Astrocyte (in vitro differentiated cells and primary cell): ENCODE measurements at regions not wholly inside any gene's neighbourhood (a gene's known extent, or its start where the extent isn't known, plus 50 kb on each side); places are given as distances from the start of the nearest gene placed in this dataset.
A peak's percentile ranks its signal among the peaks of the same experiment; 100 is the strongest.

ENCODE experiments used
- DNase-seq: peaks from one replicate; pipeline ENCODE4 v3.0.0-alpha.2; 2010; ENCODE audit warnings: low read depth
- FAIRE-seq: peaks from 2 replicates; lab custom pipeline; 2011; peaks lifted over from hg19 to GRCh38; lab: Jason Lieb, UNC
- H2AFZ ChIP-seq: 2 replicates; pipeline ENCODE4 v1.6.0; 2012; ENCODE audit warnings: low read depth, low read length, inconsistent platforms
- H3K27ac ChIP-seq: 2 replicates; pipeline ENCODE4 v1.5.1; 2011; ENCODE audit warnings: low read depth, low read length, inconsistent platforms
- H3K27me3 ChIP-seq: 2 replicates; pipeline ENCODE4 v1.6.0; 2011; ENCODE audit warnings: low read length, inconsistent platforms; ENCODE audit not compliant: insufficient read depth
- H3K36me3 ChIP-seq: 2 replicates; pipeline ENCODE4 v1.5.1; 2011; ENCODE audit warnings: low read length, inconsistent platforms; ENCODE audit not compliant: insufficient read depth
- H3K4me1 ChIP-seq: 2 replicates; pipeline ENCODE4 v1.5.1; 2011; ENCODE audit warnings: low read length, inconsistent platforms; ENCODE audit not compliant: insufficient read depth
- H3K4me2 ChIP-seq: 2 replicates; pipeline ENCODE4 v1.6.0; 2012; ENCODE audit warnings: low read length, inconsistent platforms
- H3K4me3 ChIP-seq: 2 replicates; pipeline ENCODE4 v1.5.1; 2011; ENCODE audit warnings: low read depth, mild to moderate bottlenecking, low read length, inconsistent platforms; ENCODE audit not compliant: insufficient read depth
- H3K79me2 ChIP-seq: 2 replicates; pipeline ENCODE4 v1.6.0; 2012; ENCODE audit warnings: mild to moderate bottlenecking, low read length, inconsistent platforms; ENCODE audit not compliant: insufficient read depth
- H3K9ac ChIP-seq: 2 replicates; pipeline ENCODE4 v1.6.0; 2012; ENCODE audit warnings: mild to moderate bottlenecking, low read length, inconsistent platforms
- H3K9me3 ChIP-seq: 2 replicates; pipeline ENCODE4 v1.5.1; 2012; ENCODE audit warnings: low read depth, mild to moderate bottlenecking, low read length, inconsistent platforms; ENCODE audit not compliant: insufficient read depth
- H4K20me1 ChIP-seq: 2 replicates; pipeline ENCODE4 v1.6.0; 2012; ENCODE audit warnings: low read length, inconsistent platforms; ENCODE audit not compliant: insufficient read depth
- H3K27ac Mint-ChIP-seq: one replicate; pipeline ENCODE4 v1.8.0; 2021; ENCODE audit warnings: mild to moderate bottlenecking, mixed read lengths; ENCODE audit not compliant: unreplicated experiment
- H3K27me3 Mint-ChIP-seq: one replicate; pipeline ENCODE4 v1.8.0; 2021; ENCODE audit warnings: low read depth, mixed read lengths; ENCODE audit not compliant: unreplicated experiment
- H3K36me3 Mint-ChIP-seq: one replicate; pipeline ENCODE4 v1.8.0; 2021; ENCODE audit warnings: low read depth, mixed read lengths; ENCODE audit not compliant: unreplicated experiment
- H3K4me1 Mint-ChIP-seq: one replicate; pipeline ENCODE4 v1.8.0; 2021; ENCODE audit warnings: low read depth, mixed read lengths; ENCODE audit not compliant: unreplicated experiment
- H3K4me3 Mint-ChIP-seq: one replicate; pipeline ENCODE4 v1.8.0; 2021; ENCODE audit warnings: mild to moderate bottlenecking, moderate library complexity, mixed read lengths; ENCODE audit not compliant: unreplicated experiment
- H3K9me3 Mint-ChIP-seq: one replicate; pipeline ENCODE4 v1.8.0; 2021; ENCODE audit warnings: mild to moderate bottlenecking, mixed read lengths; ENCODE audit not compliant: unreplicated experiment
- EZH2 ChIP-seq: IDR thresholded peaks from 2 replicates; pipeline ENCODE4 v1.6.1; 2012; ENCODE audit warnings: mild to moderate bottlenecking, low read length, inconsistent platforms; ENCODE audit not compliant: insufficient read depth
- TF ChIP-seq, protein P1 (sequence below): IDR thresholded peaks from 2 replicates; pipeline ENCODE4 v1.5.1; 2011; ENCODE audit warnings: low read depth, mild to moderate bottlenecking, inconsistent platforms, low read length, moderate library complexity; ENCODE audit not compliant: insufficient read depth

DNA sequence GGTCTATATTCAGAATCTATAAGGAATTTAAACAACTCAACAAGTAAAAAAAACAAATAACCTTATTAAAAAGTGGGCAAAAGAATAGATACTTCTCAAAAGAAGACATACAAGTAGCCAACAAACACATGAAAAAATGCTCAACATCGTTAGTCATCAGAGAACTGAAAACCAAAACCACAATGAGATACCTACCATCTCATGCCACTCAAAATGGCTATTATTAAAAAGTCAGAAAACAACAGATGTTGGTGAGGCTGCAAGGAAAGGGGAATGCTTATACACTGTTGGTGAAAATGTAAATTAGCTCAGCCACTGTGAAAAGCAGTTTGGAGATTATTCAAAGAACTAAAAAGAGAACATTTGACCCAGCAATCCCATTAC, 201.6 kb downstream of the QDPR start:
- Mint-ChIP-seq H3K9me3 (peaks cover 1% of the 10 kb centered on the region), H3K27me3 (no peaks in the 10 kb centered on the region), H3K36me3 (no peaks in the 10 kb centered on the region), H3K4me1 (peaks cover 11% of the 10 kb centered on the region), H3K27ac (peak overlapping the region; percentile 42), H3K4me3 (no peak overlapping the region)
- Histone ChIP-seq H2AFZ (no peak overlapping the region), H3K27ac (no peak overlapping the region), H3K4me1 (peaks cover 6% of the 10 kb centered on the region), H3K9me3 (no peaks in the 10 kb centered on the region), H3K9ac (no peak overlapping the region), H4K20me1 (no peaks in the 10 kb centered on the region), H3K4me3 (no peak overlapping the region), H3K79me2 (no peaks in the 10 kb centered on the region), H3K4me2 (peak overlapping the region; percentile 65), H3K36me3 (no peaks in the 10 kb centered on the region), H3K27me3 (no peaks in the 10 kb centered on the region)
- DNase-seq (peak; percentile 73), FAIRE-seq (peak; percentile 86)
- no peak for TF ChIP-seq EZH2
- TF ChIP-seq, protein P1, sequence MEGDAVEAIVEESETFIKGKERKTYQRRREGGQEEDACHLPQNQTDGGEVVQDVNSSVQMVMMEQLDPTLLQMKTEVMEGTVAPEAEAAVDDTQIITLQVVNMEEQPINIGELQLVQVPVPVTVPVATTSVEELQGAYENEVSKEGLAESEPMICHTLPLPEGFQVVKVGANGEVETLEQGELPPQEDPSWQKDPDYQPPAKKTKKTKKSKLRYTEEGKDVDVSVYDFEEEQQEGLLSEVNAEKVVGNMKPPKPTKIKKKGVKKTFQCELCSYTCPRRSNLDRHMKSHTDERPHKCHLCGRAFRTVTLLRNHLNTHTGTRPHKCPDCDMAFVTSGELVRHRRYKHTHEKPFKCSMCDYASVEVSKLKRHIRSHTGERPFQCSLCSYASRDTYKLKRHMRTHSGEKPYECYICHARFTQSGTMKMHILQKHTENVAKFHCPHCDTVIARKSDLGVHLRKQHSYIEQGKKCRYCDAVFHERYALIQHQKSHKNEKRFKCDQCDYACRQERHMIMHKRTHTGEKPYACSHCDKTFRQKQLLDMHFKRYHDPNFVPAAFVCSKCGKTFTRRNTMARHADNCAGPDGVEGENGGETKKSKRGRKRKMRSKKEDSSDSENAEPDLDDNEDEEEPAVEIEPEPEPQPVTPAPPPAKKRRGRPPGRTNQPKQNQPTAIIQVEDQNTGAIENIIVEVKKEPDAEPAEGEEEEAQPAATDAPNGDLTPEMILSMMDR: no peak

DNA sequence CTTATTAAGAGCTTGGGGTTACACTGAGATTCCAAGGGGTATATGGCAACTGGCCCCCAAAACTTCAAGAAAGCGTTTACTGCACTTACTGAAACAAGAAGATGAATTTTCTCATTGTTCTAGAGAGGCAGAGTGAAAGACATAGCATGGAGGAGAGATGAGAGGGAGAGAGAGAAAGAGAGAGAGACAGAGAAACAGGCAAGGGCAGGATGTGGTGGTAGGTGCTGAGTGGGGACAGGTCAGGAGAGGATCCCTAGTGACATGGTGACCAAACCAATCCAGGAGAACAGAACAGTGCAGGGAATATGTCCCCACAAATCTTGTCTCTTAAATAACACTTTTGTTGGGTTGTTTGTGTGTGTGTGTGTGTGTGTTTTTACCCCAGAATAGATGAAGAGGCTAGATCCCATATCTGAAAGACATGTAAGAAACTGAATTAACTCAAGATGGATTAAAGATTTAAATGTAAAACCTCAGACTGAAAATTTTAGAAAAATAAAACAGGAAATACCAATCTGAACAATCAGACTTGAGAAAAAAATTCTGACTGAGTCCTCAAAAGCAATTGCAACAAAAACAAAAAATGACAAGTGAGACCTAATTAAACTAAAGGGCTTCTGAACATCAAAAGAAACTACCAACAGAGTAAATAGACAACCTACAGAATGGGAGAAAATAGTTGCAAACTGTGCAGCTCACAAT, 202.2 kb downstream of the QDPR start:
- Mint-ChIP-seq H3K4me1 (peaks cover 11% of the 10 kb centered on the region), H3K9me3 (no peaks in the 10 kb centered on the region), H3K27me3 (no peaks in the 10 kb centered on the region), H3K27ac (peak overlapping the region; percentile 42), H3K4me3 (no peak overlapping the region), H3K36me3 (no peaks in the 10 kb centered on the region)
- TF ChIP-seq EZH2: no peak
- TF ChIP-seq, protein P1: no peak
- H3K36me3 ChIP-seq: no peaks in the 10 kb centered on the region
- no peaks in the 10 kb centered on the region for H4K20me1 ChIP-seq
- no peaks in the 10 kb centered on the region for H3K9me3 ChIP-seq
- DNase-seq (peak; percentile 43), FAIRE-seq (peak; percentile 60)
- no peak overlapping the region for H3K4me3 ChIP-seq
- H2AFZ ChIP-seq: peak overlapping the region; percentile 43
- H3K9ac ChIP-seq: no peak overlapping the region
- no peaks in the 10 kb centered on the region for H3K79me2 ChIP-seq
- H3K4me1 ChIP-seq: peaks cover 6% of the 10 kb centered on the region
- peak overlapping the region; percentile 65 for H3K4me2 ChIP-seq
- H3K27ac ChIP-seq: peak overlapping the region; percentile 34
- no peaks in the 10 kb centered on the region for H3K27me3 ChIP-seq

DNA sequence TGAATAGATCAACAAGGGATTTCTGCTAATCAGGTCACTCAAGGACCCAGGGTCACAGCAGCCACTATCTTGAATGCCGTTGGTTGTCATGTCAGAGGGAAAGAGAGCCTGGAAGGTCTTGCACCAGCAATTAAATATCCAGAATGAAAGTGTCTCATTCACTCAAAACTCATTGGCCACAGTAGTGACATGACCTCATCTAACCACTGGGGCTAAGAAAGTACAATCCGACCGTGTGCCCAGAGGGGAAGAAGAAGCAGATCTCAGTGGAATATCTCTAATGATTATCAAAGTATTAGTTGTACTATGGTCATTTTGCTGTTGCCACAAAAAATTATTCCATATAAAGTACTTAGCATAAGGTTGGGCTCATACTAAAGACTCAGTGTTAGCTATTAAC, 210.0 kb downstream of the QDPR start:
- H3K9me3 Mint-ChIP-seq: no peaks in the 10 kb centered on the region
- H3K9me3 ChIP-seq: no peaks in the 10 kb centered on the region
- TF ChIP-seq, protein P1: no peak
- no peak for TF ChIP-seq EZH2
- no peaks in the 10 kb centered on the region for H3K79me2 ChIP-seq
- DNase-seq (no peak), FAIRE-seq (no peak)
- H3K4me2 ChIP-seq: no peak overlapping the region
- H3K4me3 ChIP-seq: no peak overlapping the region
- peaks cover 1% of the 10 kb centered on the region for H3K4me1 Mint-ChIP-seq
- H3K27me3 Mint-ChIP-seq: peaks cover under 1% of the 10 kb centered on the region
- H2AFZ ChIP-seq: no peak overlapping the region
- no peak overlapping the region for H3K27ac ChIP-seq
- H3K27ac Mint-ChIP-seq: no peak overlapping the region
- no peaks in the 10 kb centered on the region for H3K36me3 Mint-ChIP-seq
- H3K36me3 ChIP-seq: no peaks in the 10 kb centered on the region
- no peak overlapping the region for H3K4me3 Mint-ChIP-seq
- no peaks in the 10 kb centered on the region for H3K27me3 ChIP-seq
- no peaks in the 10 kb centered on the region for H3K4me1 ChIP-seq
- no peaks in the 10 kb centered on the region for H4K20me1 ChIP-seq
- H3K9ac ChIP-seq: no peak overlapping the region
